IMR-90 (cell line): ENCODE measurements at regions not wholly inside any gene's neighbourhood (a gene's known extent, or its start where the extent isn't known, plus 50 kb on each side); places are given as distances from the start of the nearest gene placed in this dataset.

ENCODE experiments used
- ATAC-seq: fragments of 200-7000 bp; cut with Tn5 transposase; 2 replicates; pipeline ENCODE4 v1.9.1; 2020; ENCODE audit warnings: low read depth, mild to moderate bottlenecking, moderate library complexity
- BruUV-seq: library from RNA; stranded (reverse); fragments of 400-500 nt; replicated peaks from 2 replicates; lab custom pipeline; 2021; lab: Mats Ljungman, UMichigan
- CTCF ChIA-PET: fragments of 300-600 bp; formaldehyde crosslinking; extraction: SDS; loops from one replicate; lab custom pipeline; 2021; ENCODE audit warnings: antibody characterized with exemption; lab: Yijun Ruan, JAX
- POLR2A ChIA-PET: fragments of 300-600 bp; sonication (Branson Sonifier 250); formaldehyde crosslinking; loops from one replicate; lab custom pipeline; 2022; ENCODE audit warnings: antibody characterized with exemption; ENCODE audit not compliant: unreplicated experiment; lab: Charles Lee
- DNase-seq: peaks from one replicate; pipeline ENCODE4 v3.0.0; 2013
- H2AFZ ChIP-seq: replicated peaks from 2 replicates; pipeline ENCODE3; 2013; ENCODE audit warnings: low read length, mild to moderate bottlenecking; ENCODE audit not compliant: poor library complexity
- H2AK5ac ChIP-seq: 2 replicates; pipeline ENCODE4 v1.6.1; 2013; ENCODE audit warnings: low read depth, low read length, inconsistent platforms
- H2AK9ac ChIP-seq: replicated peaks from 2 replicates; pipeline ENCODE3; 2013; ENCODE audit warnings: mild to moderate bottlenecking, low read depth, low read length, moderate library complexity; ENCODE audit not compliant: poor library complexity
- H2BK120ac ChIP-seq: 2 replicates; pipeline ENCODE4 v1.6.1; 2013; ENCODE audit warnings: low read depth, low read length, inconsistent platforms
- H2BK15ac ChIP-seq: 3 replicates; pipeline ENCODE4 v1.6.1; 2013; ENCODE audit warnings: low read depth, low read length, inconsistent platforms
- H2BK20ac ChIP-seq: 2 replicates; pipeline ENCODE4 v1.6.1; 2013; ENCODE audit warnings: low read depth, mild to moderate bottlenecking, inconsistent platforms, low read length, moderate library complexity
- H2BK5ac ChIP-seq: 2 replicates; pipeline ENCODE4 v1.6.1; 2013; ENCODE audit warnings: mild to moderate bottlenecking, low read depth, low read length, inconsistent platforms; ENCODE audit not compliant: poor library complexity, severe bottlenecking
- H3K14ac ChIP-seq: replicated peaks from 2 replicates; pipeline ENCODE4 v1.6.1; 2013; ENCODE audit warnings: low read depth, low read length, inconsistent platforms
- H3K18ac ChIP-seq: 2 replicates; pipeline ENCODE4 v1.6.1; 2013; ENCODE audit warnings: low read depth, low read length, control low read depth
- H3K23ac ChIP-seq: 2 replicates; pipeline ENCODE4 v1.6.1; 2013; ENCODE audit warnings: low read depth, low read length, inconsistent platforms
- H3K27ac ChIP-seq: 2 replicates; pipeline ENCODE4 v1.5.1; 2013; ENCODE audit warnings: mild to moderate bottlenecking, control low read depth, low read length; ENCODE audit not compliant: insufficient read depth
- H3K27me3 ChIP-seq: 2 replicates; pipeline ENCODE4 v1.6.1; 2013; ENCODE audit warnings: low read length; ENCODE audit not compliant: control insufficient read depth, insufficient read depth
- H3K36me3 ChIP-seq: 2 replicates; pipeline ENCODE4 v1.6.1; 2013; ENCODE audit warnings: low read length, mixed read lengths; ENCODE audit not compliant: control insufficient read depth, insufficient read depth
- H3K4ac ChIP-seq: 2 replicates; pipeline ENCODE4 v1.6.1; 2013; ENCODE audit warnings: low read depth, low read length, inconsistent platforms
- H3K4me1 ChIP-seq: 2 replicates; pipeline ENCODE4 v1.6.1; 2013; ENCODE audit warnings: low read length, mixed read lengths; ENCODE audit not compliant: control insufficient read depth, insufficient read depth
- H3K4me2 ChIP-seq: 2 replicates; pipeline ENCODE4 v1.6.1; 2013; ENCODE audit warnings: low read depth, mild to moderate bottlenecking, control low read depth, low read length, moderate library complexity
- H3K4me3 ChIP-seq: 2 replicates; pipeline ENCODE4 v1.5.1; 2013; ENCODE audit warnings: low read depth, mild to moderate bottlenecking, control low read depth, low read length, moderate library complexity; ENCODE audit not compliant: insufficient read depth
- H3K56ac ChIP-seq: 2 replicates; pipeline ENCODE4 v1.6.1; 2013; ENCODE audit warnings: low read length, inconsistent platforms; ENCODE audit not compliant: insufficient read depth; ENCODE audit errors: extremely low read depth
- H3K79me1 ChIP-seq, 2 experiments: 2 replicates each; pipeline ENCODE4 v1.6.1; 2013; ENCODE audit warnings: low read length in 2 of 2, inconsistent platforms in 1 of 2, low read depth in 1 of 2
- H3K9ac ChIP-seq: 2 replicates; pipeline ENCODE4 v1.6.1; 2013; ENCODE audit warnings: low read depth, low read length, control low read depth
- H3K9me1 ChIP-seq: 2 replicates; pipeline ENCODE4 v1.6.1; 2013; ENCODE audit warnings: low read length, inconsistent platforms; ENCODE audit not compliant: insufficient read depth
- H3K9me3 ChIP-seq: 2 replicates; pipeline ENCODE4 v1.6.1; 2013; ENCODE audit warnings: low read length; ENCODE audit not compliant: control insufficient read depth, insufficient read depth
- H4K20me1 ChIP-seq: 2 replicates; pipeline ENCODE4 v1.6.1; 2013; ENCODE audit warnings: low read length, inconsistent platforms; ENCODE audit not compliant: insufficient read depth
- H4K5ac ChIP-seq: 2 replicates; pipeline ENCODE4 v1.6.1; 2013; ENCODE audit warnings: mild to moderate bottlenecking, low read depth, low read length, control low read depth
- H4K8ac ChIP-seq, 2 experiments: 2 replicates each; pipeline ENCODE4 v1.6.1; 2013; ENCODE audit warnings: low read depth in 2 of 2, low read length in 2 of 2, control low read depth in 1 of 2, inconsistent platforms in 1 of 2
- H4K91ac ChIP-seq: 2 replicates; pipeline ENCODE4 v1.6.1; 2013; ENCODE audit warnings: low read depth, low read length, inconsistent platforms; ENCODE audit not compliant: insufficient read depth
- RFX5 ChIP-seq: IDR thresholded peaks from 2 replicates; pipeline ENCODE4 v1.8.0; 2012; ENCODE audit warnings: low read depth, mild to moderate bottlenecking, low read length, moderate library complexity
- WGBS, 2 experiments: methylation state at CpG; one replicate each; pipeline versions ENCODE4 v1.1.5 to v1.1.7; 2013; ENCODE audit warnings: missing lambda C conversion rate in 2 of 2; ENCODE audit not compliant: insufficient read length in 1 of 2; ENCODE audit errors: extremely low coverage in 2 of 2; 5-methylcytosine and 5-hydroxymethylcytosine counted together
- dilution Hi-C: fragments of 300-500 bp; cut with HindIII; formaldehyde crosslinking; loops from one replicate; pipeline ENCODE4 v1.14.3; 2018; ENCODE audit warnings: low sequenced_read_pairs; ENCODE audit not compliant: unreplicated experiment
- in situ Hi-C: fragments of 300-500 bp; cut with MboI; formaldehyde crosslinking; loops from 3 replicates; pipeline ENCODE4 v1.14.3; 2019; ENCODE audit warnings: low sequenced_read_pairs, inconsistent platforms, mixed read lengths
- intact Hi-C: fragments of 100-400 bp; cut with micrococcal nuclease; formaldehyde crosslinking; loops from 2 replicates; pipeline ENCODE4 v1.10.0; 2022

DNA sequence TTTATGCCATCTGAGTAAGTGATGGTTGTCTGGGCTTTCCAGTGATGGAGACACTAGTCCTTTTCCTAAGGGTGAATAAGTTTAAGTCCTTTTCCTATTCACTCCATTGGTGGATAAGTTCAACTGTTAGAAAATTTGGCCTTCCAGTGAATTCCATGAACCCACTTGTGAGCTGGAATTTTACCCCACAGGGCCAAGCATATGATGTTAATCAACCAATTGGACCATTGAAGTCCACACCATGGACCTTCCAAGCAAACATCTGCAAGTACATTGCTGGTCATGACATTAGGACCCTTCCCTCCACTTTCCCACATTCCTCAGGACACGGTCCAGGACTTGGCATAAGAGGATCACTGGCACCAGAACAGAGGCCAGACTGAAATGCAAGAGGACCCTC is 381.4 kb downstream of the RPS24 start:
- H4K20me1 ChIP-seq, result no peaks in the 10 kb centered on the region
- no peak overlapping the region for H3K23ac ChIP-seq
- no peak overlapping the region for H3K4ac ChIP-seq
- H3K36me3 ChIP-seq, result no peaks in the 10 kb centered on the region
- no peak overlapping the region for H3K18ac ChIP-seq
- no peak overlapping the region for H2AFZ ChIP-seq
- H4K5ac ChIP-seq, result no peak overlapping the region
- H2AK5ac ChIP-seq, result no peak overlapping the region
- POLR2A ChIA-PET, result no interaction called here
- H3K79me1 ChIP-seq, result no peaks in the 10 kb centered on the region
- ATAC-seq (no peak), DNase-seq (no peak)
- dilution Hi-C loops (no loop called here), in situ Hi-C loops (no loop called here), intact Hi-C loops (no loop called here)
- no peak overlapping the region for H2BK15ac ChIP-seq
- no peak overlapping the region for H3K9ac ChIP-seq
- no peak overlapping the region for H4K91ac ChIP-seq
- no peak overlapping the region for H3K56ac ChIP-seq
- no peak overlapping the region for H2BK5ac ChIP-seq
- peaks cover 3% of the 10 kb centered on the region; the same call in 1 of the 2 replicates for H3K4me1 ChIP-seq
- no peak overlapping the region for H3K14ac ChIP-seq
- no peak for TF ChIP-seq RFX5
- BruUV-seq, result no TSS peak
- H3K9me1 ChIP-seq, result peaks cover 13% of the 10 kb centered on the region
- no peak overlapping the region for H3K4me3 ChIP-seq
- peaks cover 2% of the 10 kb centered on the region; the same call in 1 of the 2 replicates for H3K27me3 ChIP-seq
- H4K8ac ChIP-seq, result no peak overlapping the region
- H3K9me3 ChIP-seq, result no peaks in the 10 kb centered on the region
- H3K4me2 ChIP-seq, result no peak overlapping the region
- H2AK9ac ChIP-seq, result no peak overlapping the region
- no peak overlapping the region for H2BK120ac ChIP-seq
- H3K27ac ChIP-seq, result no peak overlapping the region
- CTCF ChIA-PET, result no interaction called here
- no CpG with 5 or more reads among the region's 1 CpG for WGBS, 2 experiments
- H2BK20ac ChIP-seq, result no peak overlapping the region
